Kidney (tissue), 13 donors: ENCODE measurements at regions not wholly inside any gene's neighbourhood (a gene's known extent, or its start where the extent isn't known, plus 50 kb on each side); places are given as distances from the start of the nearest gene placed in this dataset.

Source experiments
- DNase-seq, 5 donors: peaks; one replicate each; pipeline ENCODE4 v3.0.0-alpha.2; 2013 to 2020
- FAIRE-seq: peaks from 2 replicates; lab custom pipeline; 2012; peaks lifted over from hg19 to GRCh38; lab: Jason Lieb, UNC
- H3K27ac ChIP-seq, 2 donors: one replicate each; pipeline ENCODE4 v1.7.0; 2013; ENCODE audit warnings: low read depth in 2 of 2, low read length in 2 of 2, inconsistent platforms in 1 of 2
- H3K27me3 ChIP-seq: one replicate; pipeline ENCODE4 v1.7.1; 2013; ENCODE audit warnings: low read length, inconsistent platforms; ENCODE audit not compliant: control insufficient read depth, insufficient read depth
- H3K36me3 ChIP-seq, 3 donors: one replicate each; pipeline versions ENCODE4 v1.7.0 to v1.7.1; 2013; ENCODE audit warnings: low read length in 3 of 3, control low read depth in 1 of 3, inconsistent platforms in 1 of 3; ENCODE audit not compliant: insufficient read depth in 3 of 3, control insufficient read depth in 2 of 3
- H3K4me1 ChIP-seq, 3 donors: one replicate each; pipeline versions ENCODE4 v1.7.0 to v1.7.1; 2013; ENCODE audit warnings: low read length in 3 of 3, inconsistent platforms in 1 of 3, low read depth in 1 of 3; ENCODE audit not compliant: control insufficient read depth in 2 of 3, insufficient read depth in 2 of 3
- H3K4me3 ChIP-seq, 3 donors: one replicate each; pipeline versions ENCODE4 v1.7.0 to v1.8.1; 2013; ENCODE audit warnings: low read length in 3 of 3, control low read depth in 1 of 3, inconsistent platforms in 1 of 3
- H3K9ac ChIP-seq, 3 donors: one replicate each; pipeline versions ENCODE4 v1.7.0 to v1.7.1; 2013; ENCODE audit warnings: low read length in 3 of 3, control low read depth in 1 of 3, inconsistent platforms in 1 of 3
- H3K9me3 ChIP-seq, 3 donors: one replicate each; pipeline versions ENCODE4 v1.7.0 to v1.7.1; 2013; ENCODE audit warnings: low read length in 3 of 3, control low read depth in 1 of 3, inconsistent platforms in 1 of 3; ENCODE audit not compliant: control insufficient read depth in 2 of 3, insufficient read depth in 1 of 3
- intact Hi-C: fragments of 100-400 bp; cut with DNase I; formaldehyde crosslinking; loops from one replicate; pipeline ENCODE4 v1.11.1; 2022
- TF ChIP-seq, protein P1 (sequence below): IDR thresholded peaks from 3 replicates; pipeline ENCODE4 v1.5.1; 2012; ENCODE audit warnings: mild to moderate bottlenecking, moderate library complexity, borderline replicate concordance; ENCODE audit not compliant: insufficient read depth; ENCODE audit errors: extremely low read depth
- donor health status: control.
- donor health status: control.
- donor health status: control.
- donor health status: control.
- donor health status: control.
- donor health status: DM: yes; HTN: yes; CAD: no.
- donor health status: Normal renal cell carcinoma (clear cell type).

DNA sequence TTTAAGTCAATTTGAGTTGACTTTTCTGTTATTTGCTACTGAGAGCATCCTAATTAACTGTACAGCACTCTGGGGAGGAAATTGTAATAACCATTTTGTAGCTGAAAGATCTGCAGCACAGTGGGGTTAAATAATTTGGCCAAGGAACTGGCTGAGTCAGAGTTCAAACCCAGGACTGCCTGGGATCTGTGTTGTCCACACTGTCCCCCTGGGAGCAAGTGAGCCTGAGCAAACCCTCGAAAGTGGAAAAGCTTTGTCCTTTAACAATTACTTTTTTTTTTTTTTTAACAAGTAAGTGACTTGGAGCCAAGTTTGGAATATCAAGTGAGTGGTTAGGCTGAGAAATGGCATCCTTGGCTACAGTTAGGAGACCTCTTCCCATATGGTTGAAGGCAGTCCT lies 247.2 kb upstream of the CCDC196 start:
- intact Hi-C loops, result no loop called here
- H3K27me3 ChIP-seq, result no peaks in the 10 kb centered on the region
- H3K4me3 ChIP-seq, result no peak overlapping the region
- TF ChIP-seq, protein P1, sequence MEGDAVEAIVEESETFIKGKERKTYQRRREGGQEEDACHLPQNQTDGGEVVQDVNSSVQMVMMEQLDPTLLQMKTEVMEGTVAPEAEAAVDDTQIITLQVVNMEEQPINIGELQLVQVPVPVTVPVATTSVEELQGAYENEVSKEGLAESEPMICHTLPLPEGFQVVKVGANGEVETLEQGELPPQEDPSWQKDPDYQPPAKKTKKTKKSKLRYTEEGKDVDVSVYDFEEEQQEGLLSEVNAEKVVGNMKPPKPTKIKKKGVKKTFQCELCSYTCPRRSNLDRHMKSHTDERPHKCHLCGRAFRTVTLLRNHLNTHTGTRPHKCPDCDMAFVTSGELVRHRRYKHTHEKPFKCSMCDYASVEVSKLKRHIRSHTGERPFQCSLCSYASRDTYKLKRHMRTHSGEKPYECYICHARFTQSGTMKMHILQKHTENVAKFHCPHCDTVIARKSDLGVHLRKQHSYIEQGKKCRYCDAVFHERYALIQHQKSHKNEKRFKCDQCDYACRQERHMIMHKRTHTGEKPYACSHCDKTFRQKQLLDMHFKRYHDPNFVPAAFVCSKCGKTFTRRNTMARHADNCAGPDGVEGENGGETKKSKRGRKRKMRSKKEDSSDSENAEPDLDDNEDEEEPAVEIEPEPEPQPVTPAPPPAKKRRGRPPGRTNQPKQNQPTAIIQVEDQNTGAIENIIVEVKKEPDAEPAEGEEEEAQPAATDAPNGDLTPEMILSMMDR, result no peak
- H3K9ac ChIP-seq, result no peak overlapping the region
- H3K9me3 ChIP-seq, result no peaks in the 10 kb centered on the region
- no peaks in the 10 kb centered on the region for H3K4me1 ChIP-seq
- no peaks in the 10 kb centered on the region for H3K36me3 ChIP-seq
- no peak overlapping the region for H3K27ac ChIP-seq
- DNase-seq (no peak), FAIRE-seq (no peak)

DNA sequence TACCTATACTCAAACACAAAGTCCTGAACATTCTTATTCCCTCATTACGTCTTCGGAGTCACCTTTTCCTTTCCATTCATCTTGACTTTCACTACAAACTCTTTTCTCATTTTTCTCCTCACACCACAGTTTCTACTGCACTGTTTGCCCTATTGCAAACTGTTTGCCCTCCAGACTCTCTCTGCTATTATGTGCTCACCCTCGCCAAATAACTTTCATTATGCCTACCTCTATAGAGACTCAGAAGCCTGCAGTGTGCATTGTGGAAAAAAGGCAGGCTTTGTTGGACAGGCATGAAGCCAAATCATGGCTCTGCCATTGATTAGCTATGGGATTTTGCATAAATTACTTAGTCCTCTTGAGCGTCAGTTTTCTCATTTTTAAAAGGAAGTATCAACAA lies 246.6 kb upstream of the CCDC196 start:
- TF ChIP-seq, protein P1, result no peak
- Histone ChIP-seq H3K27ac (no peak overlapping the region), H3K4me1 (no peaks in the 10 kb centered on the region), H3K9ac (no peak overlapping the region), H3K9me3 (no peaks in the 10 kb centered on the region), H3K27me3 (no peaks in the 10 kb centered on the region), H3K4me3 (no peak overlapping the region), H3K36me3 (no peaks in the 10 kb centered on the region)
- DNase-seq, result no peak
- intact Hi-C loops, result no loop called here
- FAIRE-seq, result no peak

DNA sequence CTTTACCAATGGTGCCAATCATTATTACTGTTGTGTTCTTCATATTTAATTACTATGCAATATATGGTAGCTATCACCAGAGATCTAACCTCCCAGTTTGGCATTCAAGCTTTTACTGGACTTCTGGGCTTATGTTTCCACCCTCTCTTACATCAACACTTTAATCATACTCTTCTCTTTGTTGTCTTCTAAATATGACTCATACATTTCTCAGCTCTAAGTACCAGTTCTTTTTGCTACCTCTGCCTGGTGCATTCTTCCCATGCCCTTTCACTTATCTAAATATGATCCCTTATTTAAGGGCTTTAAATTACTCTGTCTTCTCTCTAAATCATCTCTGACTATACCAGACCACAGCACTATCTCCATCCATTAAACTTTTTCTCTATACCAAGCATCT lies 246.1 kb upstream of the CCDC196 start:
- H3K27ac ChIP-seq, result no peak overlapping the region
- no peaks in the 10 kb centered on the region for H3K9me3 ChIP-seq
- FAIRE-seq (no peak), DNase-seq (no peak)
- no peak overlapping the region for H3K4me3 ChIP-seq
- no peaks in the 10 kb centered on the region for H3K36me3 ChIP-seq
- H3K27me3 ChIP-seq, result no peaks in the 10 kb centered on the region
- intact Hi-C loops, result no loop called here
- no peak overlapping the region for H3K9ac ChIP-seq
- TF ChIP-seq, protein P1, result no peak
- H3K4me1 ChIP-seq, result no peaks in the 10 kb centered on the region

DNA sequence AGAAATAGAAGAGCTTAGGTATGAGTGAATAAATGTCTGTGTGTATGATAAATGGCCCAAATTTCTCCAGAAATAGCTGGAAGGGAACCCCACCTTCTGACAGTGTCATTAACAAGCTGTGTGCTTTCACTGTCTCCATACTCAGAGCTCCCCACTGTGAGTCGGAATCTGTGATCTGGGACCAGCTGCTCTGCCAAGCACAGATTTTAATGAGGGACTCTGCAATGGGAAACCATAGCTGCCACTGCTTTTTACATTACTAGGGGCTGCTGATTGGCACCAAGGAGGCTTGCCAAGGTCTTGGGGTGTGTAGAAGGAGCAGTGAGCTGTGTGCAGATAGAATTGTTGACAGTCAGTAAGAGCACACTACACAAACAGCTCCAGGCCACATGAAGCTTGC lies 244.2 kb upstream of the CCDC196 start:
- TF ChIP-seq, protein P1, result no peak
- Histone ChIP-seq H3K9me3 (no peaks in the 10 kb centered on the region), H3K27ac (no peak overlapping the region), H3K4me3 (no peak overlapping the region), H3K36me3 (no peaks in the 10 kb centered on the region), H3K27me3 (no peaks in the 10 kb centered on the region), H3K4me1 (no peaks in the 10 kb centered on the region), H3K9ac (no peak overlapping the region)
- FAIRE-seq, result no peak
- DNase-seq, result no peak
- intact Hi-C loops, result no loop called here
